GM18873 (cell line): ENCODE measurements at regions not wholly inside any gene's neighbourhood (a gene's known extent, or its start where the extent isn't known, plus 50 kb on each side); places are given as distances from the start of the nearest gene placed in this dataset.
"Not testable (repeated sequence)": the region's sequence is repeated elsewhere in the genome, so short reads cannot be mapped to it uniquely, and the experiment has no call there.

Experiments
- ATAC-seq: cut with Tn5 transposase; IDR thresholded peaks from one replicate; pipeline ENCODE4 v1.9.1; 2021; ENCODE audit warnings: mild to moderate bottlenecking, moderate library complexity, moderate number of reproducible peaks; ENCODE audit not compliant: unreplicated experiment, low FRiP score

DNA sequence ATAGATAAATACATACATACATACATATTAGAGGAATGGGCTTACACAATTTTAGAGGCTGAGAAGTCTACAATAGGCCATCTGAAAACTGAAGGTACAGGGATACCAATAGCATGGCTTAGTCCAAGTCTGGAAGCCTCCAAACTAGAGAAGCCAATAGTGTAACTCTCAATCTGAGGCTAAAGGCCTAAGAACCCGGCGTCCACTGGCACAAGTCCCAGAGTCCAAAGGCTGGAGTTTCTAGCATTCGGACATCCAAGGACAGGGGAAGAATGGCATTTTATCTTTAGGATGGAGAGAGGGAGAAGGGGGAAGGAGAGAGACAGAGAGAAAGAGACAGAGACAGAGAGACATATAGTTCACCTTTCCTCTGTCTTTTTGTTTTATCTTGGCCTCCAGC lies 63.7 kb upstream of the SYT4 start:
- ATAC-seq, result no peak

DNA sequence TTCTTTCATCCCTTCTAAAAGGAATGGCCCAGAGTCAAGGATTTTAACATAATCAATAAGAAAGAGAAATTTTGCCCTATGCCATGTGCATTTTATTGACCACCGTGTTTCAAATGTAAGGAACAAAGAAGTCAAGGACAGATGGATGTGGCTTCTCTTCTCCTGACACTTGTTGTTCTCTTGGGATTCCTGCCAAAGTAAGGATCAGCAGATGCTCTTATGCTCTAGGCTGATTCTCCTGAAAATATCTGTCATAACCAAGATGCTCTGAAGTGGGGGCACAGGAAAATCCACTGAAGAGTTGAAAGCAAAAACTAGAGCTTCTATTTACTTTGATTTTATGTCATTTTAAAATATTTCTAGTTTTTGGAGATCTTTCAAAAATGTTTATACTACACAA lies 72.9 kb upstream of the SYT4 start:
- no peak for ATAC-seq

DNA sequence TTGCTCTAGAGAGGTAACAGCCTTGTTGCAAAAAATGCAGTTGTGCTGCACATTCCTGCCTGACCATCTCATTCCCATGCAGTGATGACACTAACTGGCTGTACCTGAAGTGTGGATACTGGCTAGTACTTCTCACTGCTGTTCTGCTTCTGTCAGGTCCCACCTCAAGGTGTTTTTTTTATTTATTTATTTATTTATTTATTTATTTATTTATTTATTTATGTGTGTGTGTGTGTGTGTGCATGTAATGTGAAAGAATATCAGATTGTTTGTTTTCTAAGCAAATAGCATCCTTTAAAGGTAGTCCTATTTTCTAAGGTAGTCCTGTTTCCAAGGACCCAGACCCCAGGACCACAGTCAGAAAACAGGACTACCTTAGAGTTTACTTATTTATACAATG lies 87.2 kb upstream of the SYT4 start:
- ATAC-seq, result no peak

DNA sequence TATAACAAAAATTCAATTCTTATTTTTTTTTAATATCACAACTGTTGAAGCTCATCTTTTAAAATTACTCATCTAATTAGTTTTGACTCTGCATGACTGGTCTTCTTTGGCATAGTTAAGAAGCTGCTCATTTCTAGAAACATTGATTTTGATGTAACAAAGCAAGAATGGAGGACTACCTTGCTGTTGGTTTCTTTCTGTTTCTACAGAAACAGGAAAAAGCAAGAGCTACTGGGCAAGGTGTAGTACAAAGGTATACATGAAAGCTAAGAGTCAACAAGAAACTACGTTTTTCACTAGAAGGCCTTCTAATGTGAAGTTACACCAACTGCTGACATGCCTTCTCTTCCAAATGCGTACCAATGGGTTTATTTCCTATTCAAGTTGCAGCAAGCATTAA lies 90.6 kb upstream of the SYT4 start:
- no peak for ATAC-seq

DNA sequence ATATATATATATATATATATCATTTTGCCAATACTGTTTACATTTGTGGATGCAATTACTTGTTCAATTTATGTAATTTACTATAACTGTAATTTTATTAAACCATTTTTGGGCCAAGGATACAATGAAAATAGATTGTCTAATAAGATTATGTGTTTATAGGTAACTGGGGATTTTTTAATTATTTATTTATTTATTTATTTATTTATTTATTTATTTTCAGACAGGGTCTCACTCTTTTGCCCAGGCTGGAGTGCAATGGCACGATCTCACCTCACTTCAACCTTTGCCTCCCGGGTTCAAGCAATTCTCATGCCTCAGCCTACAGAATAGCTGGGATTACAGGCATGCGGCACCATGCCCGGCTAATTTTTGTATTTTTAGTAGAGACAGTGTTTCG lies 92.0 kb upstream of the SYT4 start:
- ATAC-seq, result not testable (repeated sequence)

DNA sequence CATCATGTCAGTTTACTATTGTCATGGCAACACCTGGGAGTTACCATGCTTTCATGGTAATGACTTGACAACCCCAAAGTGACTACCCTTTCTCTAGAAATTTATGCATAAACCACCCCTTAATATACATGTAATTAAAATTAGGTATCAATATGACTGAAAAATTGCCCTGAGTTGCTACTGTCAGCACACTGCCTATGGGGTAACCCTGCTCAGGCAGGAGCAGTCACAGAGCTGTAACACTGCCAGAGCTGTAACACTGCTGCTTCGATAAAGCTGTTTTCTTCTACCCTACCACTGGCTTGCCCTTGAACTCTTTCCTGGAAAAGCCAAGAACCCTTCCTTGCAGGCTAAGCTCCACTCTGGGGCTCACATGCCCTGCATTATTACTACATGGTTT lies 95.5 kb upstream of the SYT4 start:
- ATAC-seq, result no peak

DNA sequence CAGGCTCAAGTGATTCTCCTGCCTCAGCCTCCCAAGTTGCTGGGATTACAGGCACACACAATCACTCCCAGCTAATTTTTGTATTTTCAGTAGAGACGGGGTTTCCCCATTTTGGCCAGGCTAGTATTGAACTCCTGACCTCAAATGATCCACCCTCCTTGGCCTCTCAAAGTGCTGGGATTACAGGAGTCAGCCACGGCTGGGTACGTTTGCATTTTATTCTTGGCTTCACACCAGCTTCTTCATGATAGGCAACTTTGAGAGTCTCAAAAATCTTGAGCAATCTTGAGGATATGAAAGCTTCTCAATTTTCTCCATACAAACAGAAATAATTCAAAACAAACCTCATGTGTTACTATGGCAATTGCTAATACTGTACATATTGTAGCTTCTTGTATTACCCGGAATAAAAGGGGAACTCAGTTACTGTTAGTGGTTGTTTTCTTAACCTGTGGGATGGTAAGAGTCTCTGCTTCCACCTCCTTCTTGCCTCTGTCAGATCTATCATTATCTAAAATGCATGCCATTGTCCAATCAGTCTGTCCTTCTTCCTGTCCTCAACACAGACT lies 102.9 kb upstream of the SYT4 start:
- ATAC-seq, result no peak

DNA sequence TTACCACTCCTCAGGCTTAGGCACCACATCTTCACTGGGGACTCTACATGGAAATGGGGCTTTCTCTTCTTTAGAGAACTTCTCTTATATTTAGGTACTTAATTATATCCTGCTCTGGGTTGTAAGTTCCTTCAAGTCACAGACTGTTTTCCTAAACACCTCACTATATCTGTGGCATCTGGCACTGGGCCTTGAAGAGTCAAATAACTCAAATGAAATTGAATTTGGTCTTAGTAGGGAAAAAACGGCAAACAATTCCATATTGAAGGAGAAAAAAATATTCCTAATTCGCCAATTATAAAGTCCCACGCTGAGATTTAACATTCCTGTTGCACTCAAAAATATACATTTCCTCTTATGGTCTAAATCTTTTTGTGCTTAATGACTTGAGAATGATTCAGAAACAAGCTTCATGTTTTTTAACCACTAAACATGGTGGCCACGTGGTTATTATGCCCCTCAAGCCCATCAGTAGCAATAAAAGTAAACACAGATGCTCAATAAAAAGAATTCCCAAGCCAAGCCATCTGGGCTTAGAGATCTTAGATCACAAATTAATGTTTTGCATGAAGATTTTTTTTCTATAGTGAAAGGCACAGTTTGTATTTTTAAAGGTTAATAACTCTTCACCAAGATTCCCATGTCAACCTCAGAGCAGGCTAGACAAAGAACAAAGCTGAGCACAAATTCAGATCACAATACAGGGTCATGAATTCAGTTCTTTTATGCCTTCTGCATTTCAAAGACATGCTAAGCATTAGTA lies 105.5 kb upstream of the SYT4 start:
- ATAC-seq, result no peak

DNA sequence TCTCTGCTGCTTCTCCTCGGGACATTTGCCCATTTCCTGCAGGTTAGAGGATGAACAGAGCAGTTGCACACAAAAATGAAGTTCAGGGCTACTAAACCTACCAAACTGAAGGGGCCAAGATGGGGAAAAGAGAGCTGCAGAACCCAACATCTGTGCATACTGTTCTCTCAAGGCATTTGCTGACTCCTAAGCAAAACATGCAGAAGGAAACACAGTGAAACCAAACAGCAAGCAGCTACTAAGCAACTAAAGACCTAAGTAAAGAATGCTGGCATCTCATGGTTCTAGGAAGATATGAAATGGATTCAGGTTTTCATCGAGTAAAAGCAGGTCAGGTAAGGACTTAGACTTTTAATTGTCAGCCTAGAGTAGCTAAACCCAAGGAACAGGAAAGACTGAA lies 111.9 kb upstream of the SYT4 start:
- no peak for ATAC-seq

DNA sequence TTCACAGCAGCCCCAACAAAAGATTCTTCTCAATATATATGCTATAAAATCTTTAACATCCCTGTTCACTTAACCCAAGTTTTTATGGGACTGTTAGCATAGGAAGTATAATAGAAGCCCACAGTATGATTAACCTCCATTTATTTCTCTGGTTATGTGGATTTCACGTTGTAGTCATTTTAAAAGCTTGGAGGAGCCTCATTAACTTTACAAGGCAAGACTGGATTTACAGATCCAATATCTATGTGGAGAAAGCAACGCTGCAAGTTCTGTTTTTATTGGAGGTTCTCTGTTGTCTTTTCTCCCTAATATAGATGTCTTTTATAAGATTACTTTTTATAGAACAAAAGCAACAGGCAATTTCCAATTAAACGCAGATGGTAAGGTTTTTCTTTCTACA lies 114.9 kb upstream of the SYT4 start:
- no peak for ATAC-seq

DNA sequence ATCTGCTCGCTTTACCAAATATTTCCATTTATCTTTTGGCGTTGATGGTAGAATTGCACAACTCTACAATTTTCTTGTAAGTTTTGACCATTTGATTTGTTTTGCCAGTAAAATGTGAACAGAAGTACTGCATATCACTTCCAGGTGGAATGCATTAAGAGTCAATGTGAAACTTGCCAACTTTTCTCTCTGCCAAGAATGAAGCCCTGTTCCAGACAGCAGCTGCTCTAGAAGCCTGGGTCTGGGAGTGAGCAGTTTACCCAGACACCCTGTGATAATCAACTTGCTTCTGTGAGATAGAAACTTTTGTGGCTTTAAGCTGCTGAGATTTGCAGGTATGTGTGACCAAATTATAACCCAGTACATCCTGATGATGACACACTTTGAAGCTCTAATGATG lies 115.9 kb upstream of the SYT4 start:
- ATAC-seq, result no peak

DNA sequence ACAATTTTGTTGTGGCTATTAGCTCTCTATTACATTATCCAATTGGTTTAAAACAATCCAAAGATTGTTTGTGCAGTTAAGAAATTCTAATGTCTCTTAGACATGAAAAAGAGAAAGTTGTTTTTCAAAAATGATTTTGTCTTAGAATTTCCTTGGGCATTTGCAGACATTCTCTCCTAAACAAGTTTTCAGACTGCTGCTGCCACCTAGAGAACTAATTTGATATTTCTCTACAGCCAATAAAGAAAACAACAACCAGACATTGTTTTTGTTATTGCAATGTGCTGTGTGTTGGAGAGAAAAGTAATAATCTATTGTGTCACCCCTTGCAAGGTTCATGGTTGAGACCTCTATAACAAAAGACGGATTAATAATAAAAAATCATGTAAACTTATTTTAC lies 119.0 kb upstream of the SYT4 start:
- no peak for ATAC-seq

DNA sequence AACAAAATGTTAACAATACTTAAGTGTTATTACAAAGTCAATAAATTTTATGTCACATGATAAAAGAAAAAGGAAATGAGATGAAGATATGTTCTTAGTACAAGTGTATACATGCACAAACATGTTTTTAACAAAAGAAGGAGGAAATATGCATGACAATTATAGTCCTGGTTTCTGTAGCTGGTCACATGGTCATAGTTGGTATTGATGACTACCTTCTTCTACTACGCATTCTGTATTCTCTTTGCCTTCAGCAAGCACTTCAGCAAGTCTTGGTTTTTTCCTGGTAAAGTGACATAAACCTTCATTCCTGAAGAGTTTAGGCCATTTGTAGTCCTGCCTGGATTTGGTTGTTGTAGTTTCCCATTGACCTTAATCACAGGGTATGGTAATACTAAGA lies 121.3 kb upstream of the SYT4 start:
- no peak for ATAC-seq

DNA sequence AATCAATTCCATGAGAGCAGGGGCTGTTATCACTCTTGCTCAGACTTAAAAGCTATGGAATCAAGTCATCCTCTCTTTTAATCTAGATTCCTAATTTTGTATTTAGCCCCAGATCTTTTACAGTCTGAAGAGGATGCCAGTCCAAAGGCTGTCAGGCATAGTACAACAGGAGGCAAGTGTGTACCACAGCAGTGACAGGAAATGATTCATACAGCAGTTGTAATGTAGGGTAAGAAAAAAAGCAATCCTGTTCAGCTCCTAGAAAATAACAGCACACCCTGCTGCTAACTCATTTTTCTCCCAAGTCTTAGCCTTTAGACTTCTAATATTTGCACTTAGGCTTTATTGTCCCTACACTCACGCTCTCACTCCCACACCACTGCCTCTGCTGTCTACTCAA lies 127.8 kb upstream of the SYT4 start:
- ATAC-seq, result no peak

DNA sequence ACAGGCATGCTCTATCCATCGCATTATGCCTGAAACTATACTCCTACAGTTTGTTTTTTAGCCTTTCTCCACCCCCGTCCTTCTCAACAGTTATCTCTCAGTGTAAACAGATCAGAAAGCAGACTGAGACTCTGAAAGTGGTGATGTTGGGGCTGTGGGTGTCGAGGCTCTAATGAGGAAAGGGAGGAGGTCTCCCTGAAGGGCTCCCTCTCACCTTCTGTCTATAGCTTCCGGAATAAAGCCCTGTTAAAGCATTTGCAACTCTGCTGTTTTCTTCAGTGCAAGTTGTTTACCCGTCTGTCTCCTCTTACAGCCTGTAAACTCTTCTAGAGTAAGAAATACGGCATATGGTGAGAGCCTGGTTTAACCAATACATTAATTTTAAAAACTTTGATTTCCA lies 136.7 kb upstream of the SYT4 start:
- no peak for ATAC-seq

DNA sequence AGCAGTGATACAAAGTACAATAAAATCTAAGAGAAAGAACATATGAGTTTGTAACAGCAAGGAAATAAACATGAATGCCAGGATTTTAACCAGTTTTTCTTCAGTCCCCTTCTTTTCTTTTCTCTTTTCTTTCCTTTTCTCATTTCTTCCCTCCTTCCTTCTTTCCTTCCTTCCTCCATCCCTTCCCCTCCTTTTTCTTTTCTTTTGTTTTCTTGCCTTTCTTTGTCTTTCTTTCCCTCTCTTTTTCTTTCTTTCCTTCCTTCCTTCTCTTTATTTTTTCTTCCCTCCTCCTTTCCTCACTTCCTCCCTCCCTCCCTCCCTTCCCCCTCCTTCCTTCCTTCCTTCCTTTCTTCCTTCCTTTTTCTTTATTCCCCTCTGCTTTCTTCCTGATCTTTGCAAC lies 142.8 kb upstream of the SYT4 start:
- ATAC-seq, result no peak

DNA sequence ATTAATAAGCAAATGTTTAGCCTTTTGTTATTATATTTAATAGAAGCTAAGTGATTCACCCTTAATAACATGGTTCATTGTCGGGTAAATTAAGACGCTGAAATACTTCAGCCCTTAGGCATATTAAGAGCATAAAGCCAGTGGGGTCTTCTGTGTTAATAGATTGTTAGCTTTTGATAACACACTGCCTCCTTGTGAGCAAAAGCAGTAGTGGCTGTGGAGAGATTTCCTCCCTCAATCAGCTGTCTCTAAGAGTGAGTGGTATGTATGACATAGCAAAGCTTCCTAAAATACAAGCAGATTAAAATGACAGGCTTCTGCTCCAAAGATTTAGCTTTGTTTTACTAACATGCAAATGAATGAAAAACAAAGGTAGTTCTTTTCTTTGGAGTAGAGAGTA lies 143.7 kb upstream of the SYT4 start:
- no peak for ATAC-seq

DNA sequence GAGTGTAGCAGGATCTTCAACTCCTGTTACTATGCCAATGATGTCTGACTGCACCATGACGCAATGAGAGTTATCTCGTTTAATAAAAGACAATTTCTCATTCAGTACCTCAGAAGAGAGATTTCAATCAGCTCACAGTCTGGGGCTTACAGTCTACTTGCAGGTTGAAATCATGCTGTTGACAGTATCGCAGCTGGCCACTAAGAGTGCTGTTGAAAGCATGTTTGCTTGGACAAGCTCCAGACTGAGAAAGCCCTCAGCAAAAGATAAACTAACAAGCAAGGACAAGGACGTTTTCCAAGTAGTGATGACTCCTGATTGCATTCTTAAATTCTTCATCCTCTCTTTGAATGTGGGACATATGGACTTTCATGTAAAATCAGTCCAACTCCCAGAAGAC lies 145.2 kb upstream of the SYT4 start:
- ATAC-seq, result no peak

DNA sequence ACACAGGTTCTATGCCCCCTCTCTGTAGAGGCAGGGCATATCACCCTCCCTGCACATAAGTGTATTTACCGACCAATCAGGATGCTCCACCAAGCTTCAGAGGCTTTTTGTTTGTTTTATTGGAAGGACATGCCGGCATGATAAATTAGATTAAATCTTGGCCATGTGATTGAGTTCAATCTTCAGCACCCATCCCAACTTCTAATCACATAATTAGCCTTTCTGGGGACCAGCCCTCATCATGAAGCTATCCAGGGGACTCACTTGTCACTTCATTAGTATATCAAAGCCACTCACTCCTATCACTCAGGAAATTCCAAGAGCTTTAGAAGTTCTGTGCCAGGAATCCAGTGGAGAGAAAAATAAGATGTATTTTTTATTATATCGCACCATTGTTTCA lies 158.6 kb upstream of the SYT4 start:
- no peak for ATAC-seq

DNA sequence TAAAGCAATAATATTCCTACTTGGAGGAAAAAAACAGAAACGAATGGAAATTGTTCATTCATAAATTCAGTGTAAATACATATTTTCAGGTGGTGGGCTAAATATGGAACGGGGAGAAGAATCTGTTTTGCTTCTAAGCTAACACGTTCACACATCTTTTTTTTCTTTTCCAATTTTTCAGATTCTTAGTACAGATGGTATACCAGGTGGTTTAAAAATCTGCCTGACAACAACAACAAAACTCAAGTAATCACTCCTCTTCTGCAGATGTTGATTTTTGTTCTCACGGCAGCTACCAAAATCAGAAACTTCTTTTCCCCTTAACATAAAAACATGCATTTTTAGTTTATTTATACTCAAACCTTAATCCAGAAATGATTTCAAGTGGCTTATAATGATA lies 164.8 kb upstream of the SYT4 start:
- no peak for ATAC-seq

DNA sequence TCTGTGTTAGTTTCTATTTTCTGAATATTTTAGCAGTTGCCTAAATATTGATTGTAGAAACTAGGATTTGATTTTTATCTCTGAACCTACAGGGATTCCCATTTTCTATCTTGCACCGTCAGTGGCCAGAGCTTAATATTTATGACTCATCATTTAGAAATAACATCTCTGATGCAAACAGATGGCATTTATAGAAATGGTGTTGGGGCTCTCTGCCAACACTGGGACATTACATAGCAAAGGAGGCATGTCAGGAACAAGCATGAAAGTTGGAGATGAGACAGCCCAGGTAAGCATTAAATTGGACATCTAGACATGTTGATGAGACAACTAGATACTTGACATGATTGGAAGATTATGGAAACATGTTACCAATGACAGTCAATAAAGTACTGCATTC lies 165.3 kb upstream of the SYT4 start:
- ATAC-seq, result no peak

DNA sequence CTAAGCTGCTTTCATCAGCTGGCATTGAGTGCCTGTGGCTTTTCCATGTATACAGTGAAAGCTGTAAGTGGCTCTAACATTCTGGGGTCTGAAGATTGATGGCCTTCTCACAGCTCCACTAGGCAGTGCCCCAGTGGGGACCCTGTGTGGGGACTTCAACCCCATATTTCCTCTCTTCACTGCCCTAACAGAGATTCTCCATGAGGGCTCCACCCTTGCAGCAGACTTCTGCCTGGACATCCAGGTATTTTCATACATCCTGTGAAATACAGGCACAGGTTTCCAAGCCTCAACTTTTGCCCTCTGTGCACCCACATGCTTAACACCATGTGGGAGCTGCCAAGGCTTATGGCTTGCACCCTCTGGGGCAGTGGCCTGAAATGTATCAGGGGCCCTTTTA lies 188.2 kb upstream of the SYT4 start:
- no peak for ATAC-seq

DNA sequence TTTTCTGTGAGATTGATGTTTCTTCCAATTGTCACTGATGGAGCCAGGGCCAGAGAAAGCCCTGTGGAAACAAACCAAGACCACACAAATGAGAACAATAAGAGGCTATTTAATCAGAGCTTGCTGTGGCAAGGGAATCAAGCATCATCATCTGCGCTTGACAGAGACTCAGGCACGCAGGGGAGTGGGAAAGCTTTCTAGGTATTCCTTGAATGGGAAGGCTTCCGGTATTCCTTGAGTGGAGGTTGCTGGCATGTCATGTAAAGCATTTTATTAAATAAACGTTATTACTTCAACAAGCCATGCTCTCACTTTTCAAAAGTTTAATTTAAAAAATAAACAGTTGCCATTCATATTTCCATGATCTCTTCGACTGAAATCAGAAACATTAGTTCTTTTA lies 194.6 kb upstream of the SYT4 start:
- ATAC-seq, result no peak
